ENCODE measurements at regions not wholly inside any gene's neighbourhood (a gene's known extent, or its start where the extent isn't known, plus 50 kb on each side); places are given as distances from the start of the nearest gene placed in this dataset.

DNA sequence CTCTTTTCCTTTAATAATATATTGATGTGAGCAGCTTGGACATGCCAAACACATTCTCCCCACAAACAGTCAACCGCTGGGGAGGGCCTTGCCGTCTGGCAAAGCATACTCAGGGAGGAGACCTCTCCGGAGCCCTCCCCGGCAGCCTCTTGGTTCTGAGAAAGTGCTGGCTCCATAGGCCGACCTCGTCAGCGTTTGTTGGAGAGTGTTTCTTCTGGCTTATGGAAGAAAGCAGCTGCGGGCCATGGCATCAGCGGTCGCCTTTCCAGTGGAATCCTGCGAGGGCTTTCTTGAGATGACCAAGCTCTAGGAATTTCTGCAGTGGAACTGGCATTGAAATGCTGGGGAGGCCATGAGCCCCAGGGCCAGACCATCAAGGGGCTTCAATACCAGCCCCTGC lies 405.7 kb upstream of the IRX4 start:
- DNase-seq: no peak

DNA sequence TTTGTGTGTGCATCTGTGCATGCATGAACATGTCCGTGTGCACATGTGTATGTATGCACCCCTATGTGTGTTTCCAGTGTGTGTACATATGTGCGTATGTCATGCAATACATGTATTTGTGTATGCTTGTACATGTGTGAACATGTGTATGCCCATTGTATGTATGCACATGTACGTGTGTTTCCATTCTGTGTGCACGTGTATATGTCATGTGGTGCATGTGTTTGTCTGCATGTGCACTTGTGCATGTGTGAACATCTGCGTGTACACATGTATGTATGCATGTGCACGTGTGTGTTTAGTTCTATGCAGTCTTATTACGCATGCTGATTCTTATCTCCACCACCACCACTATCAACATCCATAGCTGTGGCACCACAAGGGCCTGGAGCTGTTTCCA lies 403.5 kb upstream of the IRX4 start:
- no peak for DNase-seq

DNA sequence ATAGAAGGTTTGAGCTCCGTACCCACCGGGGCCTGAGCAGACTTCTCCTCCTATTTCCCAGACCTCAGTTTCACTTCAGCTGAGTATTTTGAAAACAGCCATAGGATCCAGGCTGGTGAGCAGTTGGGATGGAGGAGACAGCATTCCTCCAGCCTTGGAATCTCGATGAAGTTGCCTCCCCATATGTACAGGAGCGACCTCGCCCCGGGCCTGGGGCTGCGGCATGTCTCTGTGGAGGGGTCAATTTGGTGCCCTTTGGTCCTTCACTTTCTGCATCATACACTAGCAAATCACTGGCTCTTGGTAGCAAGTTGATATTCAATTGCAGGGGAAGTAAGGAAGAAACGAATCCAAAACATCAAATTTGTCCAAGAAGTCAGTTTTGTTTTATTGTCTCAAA lies 402.0 kb upstream of the IRX4 start:
- DNase-seq: no peak

DNA sequence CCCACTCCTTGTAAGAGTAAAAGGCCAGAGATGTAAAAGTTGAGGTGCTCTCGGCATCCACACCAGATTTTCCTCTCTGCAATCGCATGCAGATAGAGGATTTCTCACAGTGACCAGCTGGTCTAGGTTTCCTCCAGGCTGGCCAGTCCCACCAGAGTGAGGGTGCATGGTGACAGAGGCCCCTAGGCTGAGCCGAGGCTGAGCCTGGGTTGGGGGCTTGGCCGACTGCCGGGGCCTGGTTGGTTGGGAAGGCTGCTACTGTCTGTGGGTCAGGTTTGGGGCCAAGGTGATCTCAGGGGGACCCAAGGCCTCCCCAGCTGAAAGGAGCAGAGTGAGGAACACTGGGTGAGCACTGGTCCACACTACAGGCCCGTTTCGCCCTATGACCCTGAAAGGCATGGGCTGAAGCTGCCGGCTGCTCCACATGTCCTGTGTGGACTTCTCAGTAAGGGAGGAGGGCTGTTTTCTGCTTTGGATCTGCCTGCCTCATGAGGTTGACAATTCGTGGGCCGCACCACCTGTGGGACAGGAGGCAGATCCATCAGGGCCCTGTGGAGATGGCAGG lies 400.8 kb upstream of the IRX4 start:
- DNase-seq: no peak

DNA sequence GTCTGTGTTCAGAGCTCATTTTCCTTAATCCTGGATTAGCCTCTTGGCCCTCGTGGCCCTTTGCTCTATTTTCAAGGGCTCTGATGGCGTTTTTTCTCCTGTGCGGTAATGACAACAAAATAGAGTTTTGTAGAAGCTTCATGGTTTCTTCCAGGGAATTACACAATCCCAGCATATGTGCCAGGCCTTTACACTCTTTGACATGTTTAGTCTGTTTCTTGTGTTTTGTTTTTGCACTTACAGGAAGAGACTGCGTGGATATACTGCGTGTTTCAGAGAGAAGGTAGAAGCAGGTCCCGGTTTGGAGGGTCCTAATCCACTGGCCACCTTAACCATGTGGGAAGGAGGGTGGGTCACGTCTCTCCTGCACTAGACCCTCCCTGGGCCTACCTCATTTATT lies 400.2 kb upstream of the IRX4 start:
- DNase-seq: no peak

DNA sequence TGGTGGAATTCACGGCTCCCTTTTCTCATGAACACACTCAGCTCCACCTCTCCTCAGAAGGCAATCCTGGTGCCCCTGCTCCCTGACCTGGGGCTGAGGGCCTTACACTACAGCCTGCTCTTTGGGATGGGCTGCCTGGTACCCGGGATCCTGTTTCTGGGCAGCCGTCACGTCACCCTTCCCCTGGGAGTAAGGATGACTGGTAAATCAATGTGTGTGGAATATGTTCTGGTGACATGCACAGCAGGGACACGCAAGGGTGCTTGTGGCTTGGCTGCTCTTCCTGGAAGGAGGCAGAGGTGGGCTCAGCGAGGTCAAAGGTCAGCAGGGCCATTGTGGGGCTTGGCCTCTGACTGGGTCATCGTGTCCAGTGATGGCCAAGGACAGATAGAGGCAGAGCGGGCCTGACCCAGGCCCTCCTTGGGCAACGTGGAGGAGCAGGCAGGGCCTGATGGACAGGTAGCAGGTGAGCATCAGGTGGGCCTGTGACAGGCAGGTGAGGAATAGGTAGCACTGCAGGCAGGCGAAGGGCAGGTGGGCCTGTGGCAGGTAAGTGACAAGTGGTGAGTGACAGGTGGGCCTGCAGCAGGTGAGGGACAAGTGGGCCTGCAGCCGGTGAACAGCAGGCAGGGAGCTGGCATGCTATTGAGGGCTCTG lies 399.4 kb upstream of the IRX4 start:
- no peak for DNase-seq

DNA sequence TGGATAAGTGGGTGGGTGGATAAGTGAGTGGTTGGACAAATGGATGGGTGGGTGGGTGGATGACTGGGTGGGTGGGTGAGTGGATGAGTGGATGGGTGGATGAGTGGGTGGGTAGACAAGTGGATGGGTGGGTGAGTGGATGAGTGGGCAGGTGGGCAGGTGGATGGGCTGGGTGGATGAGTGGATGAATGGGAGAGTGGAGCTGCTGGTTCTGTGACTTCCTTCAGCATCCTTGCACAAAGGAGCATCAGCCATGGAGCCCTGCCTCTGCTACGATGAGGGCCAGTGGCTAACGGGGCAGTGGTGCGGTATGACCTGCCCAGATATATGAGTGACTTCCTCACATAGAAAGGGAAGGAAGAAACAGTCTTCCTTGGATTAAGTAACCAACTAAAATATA lies 398.7 kb upstream of the IRX4 start:
- DNase-seq: no peak

DNA sequence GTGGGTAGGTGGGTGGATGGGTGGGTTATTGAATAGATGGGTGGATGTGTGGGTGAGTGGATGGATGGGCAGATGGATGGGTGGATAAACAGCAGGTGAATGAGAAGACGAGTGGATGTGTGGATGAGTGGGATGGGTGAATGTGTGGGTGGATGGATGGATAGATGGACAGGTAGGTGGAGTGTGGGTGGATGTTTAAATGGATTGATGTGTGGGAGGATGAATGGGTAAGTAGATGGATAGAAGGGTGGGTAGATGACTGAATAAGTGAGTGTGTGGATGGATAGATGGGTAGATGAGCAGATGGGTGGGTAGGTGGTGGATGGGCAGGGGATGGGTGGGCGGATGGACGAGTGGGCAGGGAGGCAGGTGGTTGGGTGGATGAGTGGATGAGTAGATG lies 397.6 kb upstream of the IRX4 start:
- no peak for DNase-seq

DNA sequence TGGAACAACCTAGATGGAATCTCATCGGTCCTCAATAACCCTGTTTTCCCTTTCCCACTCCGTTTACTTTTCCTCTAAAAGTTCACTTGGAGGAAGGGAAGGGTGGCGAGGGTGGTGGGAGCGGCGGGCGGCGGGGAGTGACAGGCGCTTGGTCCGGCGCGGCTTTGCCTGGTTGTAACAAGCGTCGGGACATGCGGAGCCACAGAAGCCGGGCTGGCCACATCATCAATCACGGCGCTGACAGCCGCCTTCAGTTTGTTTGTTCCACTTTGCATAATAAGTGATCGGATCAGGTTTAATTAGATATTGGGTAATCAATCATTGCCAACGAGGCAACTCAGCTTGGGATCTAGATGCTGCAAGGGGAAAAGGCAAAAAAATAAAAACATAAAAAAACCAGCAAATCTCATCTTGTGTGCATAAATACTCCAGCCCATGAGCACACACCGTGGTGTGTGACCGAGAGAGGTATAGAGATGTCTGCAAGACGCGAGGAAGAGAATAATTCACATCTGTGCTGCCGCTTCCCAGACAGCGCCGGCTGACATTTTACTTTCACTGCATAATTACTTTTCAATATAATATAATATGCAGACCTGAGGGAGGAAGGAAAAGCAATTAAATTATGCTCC lies 396.2 kb upstream of the IRX4 start:
- DNase-seq: no peak

DNA sequence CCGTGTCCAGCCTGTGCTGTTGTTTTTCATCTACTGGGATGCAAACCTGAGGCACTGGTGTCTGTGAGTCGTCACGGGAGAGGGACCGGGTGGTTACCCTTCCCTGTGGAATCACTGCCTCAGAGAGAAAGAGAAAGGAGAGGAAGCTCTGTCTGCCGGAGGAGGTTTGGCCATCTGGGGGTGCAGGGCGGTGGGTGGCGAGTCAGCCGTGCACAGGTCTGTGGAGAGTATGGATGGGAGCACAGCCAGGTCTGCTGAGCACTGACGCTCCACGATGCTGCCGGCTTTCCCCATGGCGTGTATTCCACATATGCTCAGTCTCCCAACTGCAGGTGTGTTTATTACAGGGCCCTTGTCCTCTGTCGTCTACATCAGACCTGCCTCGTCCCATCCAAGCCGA lies 395.2 kb upstream of the IRX4 start:
- no peak for DNase-seq

DNA sequence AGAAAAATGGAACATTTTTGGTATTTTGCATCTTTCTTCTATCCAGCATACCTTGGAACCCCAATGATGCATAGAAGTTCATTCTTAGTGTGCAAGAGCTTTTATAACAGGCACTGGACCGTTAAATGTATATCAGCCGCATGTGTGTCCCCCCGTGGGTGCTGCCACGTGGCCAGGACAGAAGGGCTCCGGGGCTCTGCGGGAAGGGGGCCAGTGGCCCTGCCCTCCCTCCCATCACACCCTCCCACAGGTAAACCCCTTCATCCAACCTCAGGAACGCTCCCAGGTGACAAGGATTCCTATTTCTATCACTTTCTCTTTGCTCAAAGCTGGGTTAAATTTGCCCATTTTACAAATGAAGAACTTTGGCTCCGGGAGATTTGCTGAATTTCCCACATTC lies 393.4 kb upstream of the IRX4 start:
- DNase-seq: no peak

DNA sequence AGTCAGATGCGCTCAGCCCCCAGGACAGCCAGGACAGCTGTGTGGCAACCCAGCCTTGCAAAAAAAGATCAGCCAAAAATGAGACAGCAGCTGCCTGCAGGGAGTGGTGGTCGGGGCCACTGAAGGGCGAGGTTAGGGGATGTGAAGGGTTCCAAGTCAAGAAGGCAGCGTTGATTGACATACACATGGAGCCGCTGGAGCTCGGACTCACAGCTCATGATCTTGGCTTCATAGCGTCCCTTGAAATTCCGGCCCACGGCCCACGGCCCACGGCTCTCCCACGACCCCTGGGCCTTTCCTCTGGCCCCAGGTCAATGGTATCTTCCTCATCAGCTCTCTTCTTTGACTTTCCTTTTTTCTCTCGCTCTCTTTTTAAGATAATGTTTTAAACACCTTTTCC lies 390.0 kb upstream of the IRX4 start:
- DNase-seq: no peak

DNA sequence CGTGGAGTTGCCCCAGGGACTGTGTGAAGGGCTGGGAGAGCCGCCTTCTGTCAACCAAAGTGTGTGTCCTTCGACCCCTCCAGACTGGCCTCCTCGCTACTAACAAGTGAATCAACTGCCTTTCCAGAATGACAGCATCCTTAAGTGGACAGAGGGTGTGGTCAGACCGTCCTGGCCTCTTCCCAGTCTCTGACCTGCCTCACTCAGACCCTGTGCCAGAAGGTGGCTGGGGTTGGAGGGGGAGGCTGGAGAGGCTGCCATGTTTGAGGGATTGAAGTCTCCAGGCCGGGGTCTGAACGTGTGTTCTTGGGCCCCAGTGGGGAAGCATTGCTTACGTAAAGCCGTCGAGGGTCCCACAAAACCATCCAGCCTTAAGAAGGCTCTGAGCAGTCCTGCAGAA lies 389.3 kb upstream of the IRX4 start:
- no peak for DNase-seq

DNA sequence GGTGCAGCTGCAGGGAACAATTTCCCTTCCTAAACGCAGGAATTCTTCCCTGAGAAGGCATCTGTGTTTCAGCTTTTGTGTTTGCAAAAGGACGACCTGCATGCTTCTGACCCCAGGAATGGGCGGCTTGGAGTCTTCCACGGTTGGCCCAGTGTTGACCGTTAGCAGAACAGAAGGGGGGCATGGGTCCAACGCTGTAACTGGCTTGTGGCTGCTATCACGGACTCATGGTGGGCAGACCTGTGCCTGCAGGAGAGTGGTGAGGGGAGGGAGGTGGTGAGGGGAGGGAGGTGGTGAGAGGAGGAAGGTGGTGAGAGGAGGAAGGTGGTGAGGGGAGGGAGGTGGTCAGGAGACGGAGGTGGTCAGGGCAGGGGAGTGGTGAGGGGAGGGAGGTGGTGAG lies 388.6 kb upstream of the IRX4 start:
- no peak for DNase-seq

DNA sequence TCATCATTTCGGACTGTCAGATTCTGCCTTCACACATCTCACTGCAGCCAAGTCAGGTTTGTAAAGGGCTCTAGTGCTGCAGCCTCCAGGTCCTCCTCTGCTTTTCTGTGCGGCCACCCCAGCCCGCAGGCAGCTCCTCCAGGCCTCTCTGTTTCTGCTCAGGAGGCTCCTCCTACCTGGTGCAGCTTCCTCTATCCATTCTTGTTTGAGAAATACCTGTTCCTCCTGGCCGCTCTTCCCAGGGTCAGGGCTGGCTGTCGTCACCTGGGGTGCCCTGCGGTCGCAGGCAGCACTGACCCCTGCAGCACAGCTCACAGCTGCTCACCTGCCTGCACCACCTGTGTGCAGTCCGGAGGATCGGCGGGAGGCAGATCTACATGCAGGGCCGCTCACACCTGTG lies 387.7 kb upstream of the IRX4 start:
- no peak for DNase-seq

DNA sequence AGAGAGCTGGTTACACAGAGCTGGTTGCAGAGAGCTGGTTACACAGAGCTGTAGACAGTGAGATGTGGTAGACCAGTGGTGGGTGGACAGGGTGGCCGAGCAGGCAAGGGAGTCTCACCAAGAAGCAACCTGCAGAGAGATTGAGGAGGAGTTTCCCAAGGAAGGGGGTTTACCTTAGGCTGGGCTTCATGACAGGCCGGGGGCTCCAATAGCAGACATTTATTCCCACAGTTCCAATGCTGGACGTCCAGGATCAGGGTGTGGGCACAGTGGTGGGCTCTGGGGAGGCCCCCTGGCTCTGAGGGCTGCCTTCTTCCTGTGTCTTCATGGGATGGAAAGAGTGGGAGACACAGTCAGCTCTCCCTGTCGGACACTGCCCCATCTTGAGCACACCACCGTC lies 386.9 kb upstream of the IRX4 start:
- no peak for DNase-seq

DNA sequence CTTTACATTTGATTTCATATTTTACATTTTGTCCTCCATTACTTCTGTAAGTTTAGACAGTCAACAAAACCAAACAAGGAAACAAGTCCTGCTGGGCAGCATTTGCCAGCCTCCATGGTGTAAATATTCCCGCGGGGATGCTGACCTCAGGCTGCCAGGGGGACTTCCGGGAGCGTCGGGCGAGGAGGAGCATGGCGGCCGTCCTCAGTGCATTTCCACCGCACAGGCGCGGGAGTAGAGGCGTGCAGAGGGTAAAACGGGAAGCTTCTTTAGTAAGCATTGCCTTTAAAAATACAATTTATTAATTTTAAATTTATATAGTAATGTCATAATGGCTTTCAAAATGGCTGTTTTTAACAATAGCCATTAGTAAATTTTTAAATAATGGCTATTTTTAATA lies 385.3 kb upstream of the IRX4 start:
- DNase-seq: no peak

DNA sequence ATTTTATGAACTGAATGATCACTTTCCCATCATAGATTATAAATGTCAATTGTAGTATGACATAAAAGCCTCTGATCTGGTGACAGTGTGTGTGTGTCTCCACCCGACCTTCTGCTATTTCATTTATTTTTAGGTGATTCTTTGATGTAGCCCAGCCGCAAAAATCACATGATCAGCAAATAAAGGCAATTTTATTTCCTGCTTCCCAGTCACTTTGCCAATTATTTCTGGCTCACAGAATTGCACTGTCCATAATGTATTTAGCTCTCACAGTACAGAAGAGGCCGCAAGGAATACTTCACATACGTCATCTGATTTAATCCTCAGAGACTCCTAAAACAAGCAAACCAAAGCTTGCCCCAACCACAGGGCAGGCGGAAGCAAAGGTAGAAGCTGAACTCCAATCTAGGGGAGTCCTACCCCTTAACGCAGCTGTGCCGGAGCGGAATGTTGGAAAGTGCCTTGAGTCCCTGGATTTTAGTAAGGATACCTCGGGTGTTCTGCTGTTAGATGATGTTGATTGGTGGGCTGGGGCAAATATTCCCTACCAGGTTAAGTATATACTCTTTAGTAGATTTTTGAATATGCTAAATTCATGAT lies 384.0 kb upstream of the IRX4 start:
- no peak for DNase-seq

DNA sequence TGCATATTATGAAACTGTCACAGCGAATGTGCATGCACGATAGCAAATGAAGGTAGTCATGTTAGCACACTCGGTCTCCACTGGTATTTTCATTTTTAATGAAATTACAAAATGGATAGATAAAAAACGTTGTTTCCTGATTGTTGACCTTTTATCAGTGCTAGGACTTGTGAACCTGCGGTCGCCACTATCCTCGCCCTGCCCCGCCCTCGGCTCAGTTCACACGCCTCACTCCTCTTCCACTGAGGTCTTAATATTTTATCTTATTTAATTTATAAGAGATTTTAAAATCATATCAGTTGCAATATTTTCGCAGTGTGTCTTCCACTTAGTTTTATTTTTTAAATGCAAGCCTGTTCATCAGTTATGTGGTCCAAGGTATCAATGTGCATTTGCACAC lies 382.6 kb upstream of the IRX4 start:
- no peak for DNase-seq

DNA sequence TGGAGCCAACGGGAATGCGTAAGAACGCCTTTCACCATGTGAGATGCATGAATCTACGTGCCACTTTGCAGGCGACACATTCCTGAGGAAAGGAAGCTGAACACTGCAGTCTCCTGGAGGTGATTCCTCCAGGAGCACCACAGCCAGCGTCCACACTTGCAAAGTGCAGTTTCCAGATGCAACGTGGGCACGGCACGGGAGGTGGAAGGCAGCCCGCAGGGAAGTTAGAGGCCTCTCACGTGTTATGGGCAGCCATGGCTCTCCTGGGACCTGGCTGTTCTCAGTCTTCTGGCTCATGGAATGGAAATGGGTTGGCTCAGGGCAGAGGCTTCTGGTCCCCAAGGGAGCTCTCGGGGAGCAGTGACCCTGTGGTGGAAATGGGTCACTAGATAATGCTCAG lies 381.0 kb upstream of the IRX4 start:
- no peak for DNase-seq

DNA sequence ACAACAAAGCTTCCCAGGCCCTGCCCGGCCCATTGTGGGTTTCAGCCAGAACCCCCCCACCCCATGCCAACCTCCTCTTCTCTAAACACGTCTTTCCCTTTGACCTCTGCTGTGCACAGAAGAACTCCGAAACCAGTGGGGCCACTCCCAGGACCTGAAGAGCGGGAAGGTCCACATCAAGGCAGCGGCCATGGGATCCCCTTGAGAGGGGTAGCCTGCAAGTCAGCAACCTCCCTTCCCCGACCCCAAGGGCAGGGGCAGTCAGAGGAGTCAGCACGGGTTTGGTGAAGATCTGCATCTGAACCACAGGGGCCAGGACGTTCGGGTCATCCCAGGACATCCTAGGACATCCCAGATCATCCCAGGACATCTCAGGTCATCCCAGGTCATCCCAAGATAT lies 379.9 kb upstream of the IRX4 start:
- DNase-seq: no peak

DNA sequence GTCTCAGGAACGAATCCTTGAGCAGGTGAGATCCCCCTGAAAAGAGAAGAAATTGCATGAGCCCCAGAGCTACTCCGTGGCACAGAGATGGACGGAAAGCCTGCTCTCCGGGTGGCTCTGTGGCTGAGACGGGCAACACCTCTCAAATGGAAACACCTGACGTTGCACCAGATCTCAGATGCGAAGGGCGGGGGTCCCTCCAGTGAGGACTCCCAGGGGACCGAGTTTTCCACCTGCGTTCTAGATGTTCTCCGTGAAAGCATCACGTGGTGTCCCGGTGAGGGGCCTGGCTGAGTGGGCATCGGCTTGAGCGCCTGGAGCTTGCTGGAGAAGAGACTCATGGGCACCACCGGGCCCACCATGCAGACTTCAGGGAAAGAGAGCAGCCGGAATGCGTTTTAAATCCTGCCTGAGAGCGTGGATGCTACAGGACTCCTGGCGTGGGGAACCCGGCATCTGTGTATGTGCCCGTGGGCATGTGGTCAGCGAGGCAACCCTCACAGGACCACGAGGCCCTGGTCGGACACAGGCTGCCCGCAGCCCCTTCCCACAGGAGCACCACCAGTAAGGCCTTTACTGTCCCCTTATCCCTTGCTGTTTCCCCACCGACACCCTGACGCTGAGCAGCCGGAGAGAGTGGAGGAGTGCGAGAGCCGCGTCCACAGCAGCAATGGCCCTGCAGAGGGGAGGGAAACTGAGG lies 378.4 kb upstream of the IRX4 start:
- no peak for DNase-seq

DNA sequence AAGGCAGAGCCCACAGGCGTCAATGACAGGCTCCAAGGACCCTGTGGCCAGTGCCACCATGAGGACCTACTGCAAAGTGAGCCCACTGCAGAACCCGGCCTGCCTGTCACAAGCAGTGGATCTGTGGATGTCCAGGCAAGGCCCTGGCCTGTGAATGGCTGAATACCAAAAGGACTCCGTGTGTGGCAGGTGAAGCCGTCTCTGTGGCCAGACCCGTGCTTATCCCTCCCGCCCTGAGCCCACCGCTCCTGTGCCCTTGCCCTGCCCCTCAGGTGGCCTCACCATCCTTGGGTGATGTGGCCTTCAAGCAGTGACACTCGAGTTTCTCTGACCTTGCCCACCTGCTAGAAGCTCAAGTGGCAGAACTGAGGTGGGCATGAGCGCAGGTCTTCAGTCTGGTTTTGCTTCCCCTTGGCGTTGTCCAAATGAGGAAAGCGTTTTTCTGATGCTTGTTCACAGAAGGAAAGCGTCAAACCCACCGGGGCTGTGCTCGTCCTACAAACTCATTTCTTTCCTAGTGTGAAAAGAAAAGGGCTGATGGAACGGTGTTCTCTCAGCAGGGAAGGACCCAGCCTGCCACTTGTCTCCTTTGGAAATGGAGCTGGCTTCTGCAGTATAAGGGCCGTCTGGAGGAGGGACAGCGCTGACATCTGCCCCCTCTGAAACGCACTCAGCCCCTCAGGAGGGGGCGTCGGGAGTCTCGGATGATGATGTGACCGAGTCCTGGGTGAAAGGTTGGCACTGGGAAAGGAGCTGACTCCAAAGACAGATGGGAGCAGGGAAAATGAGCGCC lies 377.7 kb upstream of the IRX4 start:
- no peak for DNase-seq
